GDM1 (cell line): ENCODE measurements at regions not wholly inside any gene's neighbourhood (a gene's known extent, or its start where the extent isn't known, plus 50 kb on each side); places are given as distances from the start of the nearest gene placed in this dataset.

Experiments used
- DNase-seq: peaks from one replicate; lab custom pipeline; 2025; lab: John Stamatoyannopoulos, UW

GRCh38 chr5:112655513-112655912 is 82.2 kb upstream of the APC start:
- no peak for DNase-seq

GRCh38 chr5:112656451-112656850 is 81.2 kb upstream of the APC start:
- DNase-seq: no peak

- DNase-seq: no peak
Observed at GRCh38 chr5:112657804-112658203, 79.9 kb upstream of the APC start.

GRCh38 chr5:112660359-112660758 is 77.3 kb upstream of the APC start:
- DNase-seq: no peak

- no peak for DNase-seq
Observed at GRCh38 chr5:112663146-112663545, 74.5 kb upstream of the APC start.

- no peak for DNase-seq
Observed at GRCh38 chr5:112668016-112668415, 69.7 kb upstream of the APC start.

GRCh38 chr5:112668911-112669310 is 68.8 kb upstream of the APC start:
- no peak for DNase-seq

GRCh38 chr5:112669328-112669963 is 68.2 kb upstream of the APC start:
- no peak for DNase-seq

GRCh38 chr5:112671687-112672086 is 66.0 kb upstream of the APC start:
- DNase-seq: no peak

GRCh38 chr5:112681481-112681908 is 56.2 kb upstream of the APC start:
- DNase-seq: no peak

GRCh38 chr5:112682621-112683061 is 55.0 kb upstream of the APC start:
- no peak for DNase-seq

- DNase-seq: no peak
Observed at GRCh38 chr5:112684121-112684520, 53.6 kb upstream of the APC start.

- DNase-seq: no peak
Observed at GRCh38 chr5:112684737-112685136, 52.9 kb upstream of the APC start.

GRCh38 chr5:112685386-112685785 is 52.3 kb upstream of the APC start:
- DNase-seq: no peak

GRCh38 chr5:112685931-112686330 is 51.8 kb upstream of the APC start:
- no peak for DNase-seq

GRCh38 chr5:112686675-112687074 is 51.0 kb upstream of the APC start:
- no peak for DNase-seq

- DNase-seq: no peak
Observed at GRCh38 chr5:112687306-112687705, 50.4 kb upstream of the APC start.
